AG09319 (cell line): ENCODE measurements at regions not wholly inside any gene's neighbourhood (a gene's known extent, or its start where the extent isn't known, plus 50 kb on each side); places are given as distances from the start of the nearest gene placed in this dataset.

Experiments used
- DNase-seq: peaks from one replicate; pipeline ENCODE4 v3.0.0-alpha.2; 2010; ENCODE audit warnings: low read depth; ENCODE audit errors: extremely low read depth
- CTCF ChIP-seq: IDR thresholded peaks from 2 replicates; pipeline ENCODE4 v1.5.1; 2011; ENCODE audit warnings: low read depth, mild to moderate bottlenecking, inconsistent platforms, low read length, moderate library complexity

DNA sequence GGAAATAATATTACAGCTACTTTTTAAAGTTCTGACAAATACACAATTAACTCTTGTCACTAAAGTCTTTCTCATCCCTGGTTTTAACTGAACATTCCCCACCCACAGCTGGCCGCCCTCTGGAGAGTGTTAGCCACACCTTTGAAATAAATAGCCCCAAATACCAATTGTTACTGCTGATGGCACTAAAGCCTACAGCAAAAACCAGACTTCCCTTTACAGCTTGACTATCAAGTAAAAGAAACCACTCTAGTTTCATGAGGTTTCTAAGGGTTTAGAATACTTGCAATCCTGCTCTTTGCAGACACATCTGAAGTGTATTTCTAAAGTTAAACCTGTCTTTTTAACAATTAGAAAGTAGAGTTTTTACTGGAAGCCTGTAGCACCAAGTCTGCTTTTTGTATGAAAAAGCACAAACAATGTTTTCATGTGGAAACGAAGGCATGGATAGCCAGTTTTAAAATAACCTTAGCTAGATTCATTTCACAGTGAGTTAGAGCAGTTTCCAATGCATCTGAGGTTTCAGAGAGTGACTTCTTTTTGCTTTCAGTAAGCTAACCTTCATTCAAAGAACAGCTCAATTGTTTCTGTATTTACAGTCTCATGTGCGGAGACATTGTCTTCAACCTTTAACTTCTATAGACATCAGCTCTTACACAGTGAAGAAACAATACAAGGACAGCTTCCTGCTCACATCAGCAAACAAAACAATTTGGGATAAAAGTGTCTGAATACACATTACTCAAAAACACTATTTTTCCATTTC, 164.8 kb upstream of the VEGFC start:
- no peak for DNase-seq
- no peak for TF ChIP-seq CTCF

DNA sequence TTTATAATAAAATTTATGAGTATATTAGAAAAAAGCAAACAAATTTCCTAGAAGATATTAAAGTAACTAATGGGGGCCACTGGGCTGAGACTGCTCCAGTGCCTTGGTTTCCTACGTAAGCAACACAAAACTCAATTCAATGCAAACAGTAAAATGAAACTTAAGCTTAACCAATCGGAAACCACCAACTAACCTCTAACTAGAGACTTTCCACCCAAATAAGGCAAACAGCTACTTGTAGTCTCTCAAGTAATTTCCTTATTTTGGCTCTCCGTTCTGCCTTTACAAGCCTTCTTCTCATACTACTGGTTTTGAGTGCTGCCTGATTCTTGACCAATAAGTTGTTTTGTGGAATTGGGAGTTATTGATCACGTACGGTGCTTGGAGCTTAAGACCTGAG, 167.3 kb upstream of the VEGFC start:
- no peak for TF ChIP-seq CTCF
- no peak for DNase-seq

DNA sequence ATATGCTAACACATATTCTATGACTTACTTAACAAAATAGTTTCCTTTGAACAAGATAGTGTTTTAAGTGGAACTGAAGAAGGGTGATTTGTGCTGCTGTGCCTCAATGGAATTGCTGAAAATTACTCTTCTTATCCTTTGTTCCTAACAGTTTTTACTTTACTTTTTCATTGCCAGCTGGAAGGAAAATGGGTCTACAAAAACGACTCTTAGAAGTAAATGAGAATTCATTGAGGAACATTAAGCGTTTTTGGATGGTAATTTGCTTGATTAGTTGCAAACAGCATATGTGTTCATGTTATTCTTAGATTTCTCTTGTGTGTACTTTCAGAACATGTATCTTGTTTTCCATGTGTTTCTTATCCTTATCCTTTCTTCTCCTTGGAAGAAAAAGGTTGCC, 170.4 kb upstream of the VEGFC start:
- TF ChIP-seq CTCF = no peak
- DNase-seq = no peak

- no peak for DNase-seq
- TF ChIP-seq CTCF = no peak; the same call in 1 of the 2 replicates
Measured at GRCh38 chr4:176964116-176964691, 171.5 kb upstream of the VEGFC start.

- no peak for TF ChIP-seq CTCF
- DNase-seq = no peak
Measured at GRCh38 chr4:176967586-176967985, 174.9 kb upstream of the VEGFC start.

DNA sequence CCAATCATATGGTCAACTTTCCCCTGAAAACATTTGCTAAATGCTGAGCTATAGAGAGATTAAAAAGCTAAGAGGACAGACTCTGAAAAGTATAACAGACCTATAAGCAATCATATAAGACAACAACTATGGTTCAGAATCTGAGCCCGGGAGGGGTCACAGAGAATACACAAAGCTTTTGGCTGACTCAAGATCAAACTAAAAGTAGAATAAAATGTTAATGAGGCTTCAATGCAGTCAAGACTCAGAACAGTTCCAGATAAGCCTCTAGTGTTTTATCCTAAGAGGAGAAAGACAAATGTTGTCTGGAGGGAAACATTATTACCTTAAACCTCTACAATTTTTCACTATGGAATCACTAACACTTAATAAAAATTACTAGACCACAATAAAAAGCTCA, 175.4 kb upstream of the VEGFC start:
- TF ChIP-seq CTCF = no peak
- DNase-seq = no peak

DNA sequence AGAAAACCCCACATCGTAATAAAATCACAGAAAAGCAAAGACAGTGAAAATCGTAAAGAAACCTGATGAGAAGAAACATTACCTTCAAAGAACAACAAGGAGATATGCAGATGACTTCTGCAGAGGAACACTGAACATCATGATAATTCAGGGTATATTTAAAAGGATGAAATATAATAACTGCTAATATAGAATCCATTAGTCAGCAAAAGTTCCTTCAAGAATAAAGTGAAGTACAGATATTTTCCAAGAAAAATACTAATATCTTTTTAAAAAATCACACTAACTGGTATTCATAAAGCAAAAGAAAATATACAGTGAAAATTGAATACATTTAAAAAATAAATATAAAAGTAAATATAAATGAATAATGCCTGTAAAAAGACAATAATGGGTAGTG, 176.3 kb upstream of the VEGFC start:
- DNase-seq = no peak
- no peak for TF ChIP-seq CTCF
